ENCODE measurements at regions not wholly inside any gene's neighbourhood (a gene's known extent, or its start where the extent isn't known, plus 50 kb on each side); places are given as distances from the start of the nearest gene placed in this dataset.

- peak overlapping the region; percentile 37 to 62 for H3K27ac ChIP-seq
- H3K9me3 ChIP-seq: no peaks in the 10 kb centered on the region
- no peaks in the 10 kb centered on the region for H3K36me3 ChIP-seq
- no peak for DNase-seq (ENCODE audit: low spot score in 2 of 2)
- no peak for TF ChIP-seq CTCF (IDR thresholded peaks at IDR 0.05)
- intact Hi-C loops (cut with DNase I): no loop called here
- H3K4me3 ChIP-seq: no peak overlapping the region
- peaks cover 0 to 4% of the 10 kb centered on the region in 2 donors for H3K4me1 ChIP-seq
- H3K27me3 ChIP-seq: no peaks in the 10 kb centered on the region
Observed at GRCh38 chr13:76829572-76830327, 56.5 kb downstream of the KCTD12 start.

- H3K4me1 ChIP-seq: peaks cover 0 to 4% of the 10 kb centered on the region in 2 donors
- DNase-seq (ENCODE audit: low spot score in 2 of 2): no peak
- no peak overlapping the region for H3K4me3 ChIP-seq
- H3K27ac ChIP-seq: no peak overlapping the region
- H3K27me3 ChIP-seq: no peaks in the 10 kb centered on the region
- intact Hi-C loops (cut with DNase I): no loop called here
- no peaks in the 10 kb centered on the region for H3K9me3 ChIP-seq
- no peak for TF ChIP-seq CTCF (IDR thresholded peaks at IDR 0.05)
- no peaks in the 10 kb centered on the region for H3K36me3 ChIP-seq
Observed at GRCh38 chr13:76828316-76828741, 57.9 kb downstream of the KCTD12 start.

GRCh38 chr13:76826527-76826926 is 59.7 kb downstream of the KCTD12 start:
- TF ChIP-seq CTCF (IDR thresholded peaks at IDR 0.05): no peak
- no peak overlapping the region for H3K27ac ChIP-seq
- no peak for DNase-seq (ENCODE audit: low spot score in 2 of 2)
- intact Hi-C loops (cut with DNase I): no loop called here
- no peaks in the 10 kb centered on the region for H3K36me3 ChIP-seq
- peaks cover 0 to 4% of the 10 kb centered on the region in 2 donors for H3K4me1 ChIP-seq
- H3K9me3 ChIP-seq: no peaks in the 10 kb centered on the region
- H3K27me3 ChIP-seq: no peaks in the 10 kb centered on the region
- no peak overlapping the region for H3K4me3 ChIP-seq

GRCh38 chr13:76825430-76825829 is 60.8 kb downstream of the KCTD12 start:
- no peak overlapping the region for H3K4me3 ChIP-seq
- no peaks in the 10 kb centered on the region for H3K9me3 ChIP-seq
- intact Hi-C loops (cut with DNase I): no loop called here
- H3K36me3 ChIP-seq: no peaks in the 10 kb centered on the region
- H3K27ac ChIP-seq: no peak overlapping the region
- no peak for DNase-seq (ENCODE audit: low spot score in 2 of 2)
- H3K27me3 ChIP-seq: no peaks in the 10 kb centered on the region
- no peak for TF ChIP-seq CTCF (IDR thresholded peaks at IDR 0.05)
- H3K4me1 ChIP-seq: peaks cover 0 to 4% of the 10 kb centered on the region in 2 donors

GRCh38 chr13:76823969-76824368 is 62.2 kb downstream of the KCTD12 start:
- Histone ChIP-seq H3K9me3 (no peaks in the 10 kb centered on the region), H3K27ac (no peak overlapping the region), H3K27me3 (no peaks in the 10 kb centered on the region), H3K4me1 (no peaks in the 10 kb centered on the region), H3K4me3 (no peak overlapping the region), H3K36me3 (no peaks in the 10 kb centered on the region)
- intact Hi-C loops (cut with DNase I): loop anchor here (2.0 to 5.0 kb wide), 2 partner anchors 63 to 79 kb away; partner anchors contain the start of gene KCTD12
- no peak for DNase-seq (ENCODE audit: low spot score in 2 of 2)
- no peak for TF ChIP-seq CTCF (IDR thresholded peaks at IDR 0.05)

All from ascending aorta (tissue), 2 donors.